ENCODE measurements at regions not wholly inside any gene's neighbourhood (a gene's known extent, or its start where the extent isn't known, plus 50 kb on each side); places are given as distances from the start of the nearest gene placed in this dataset.

DNA sequence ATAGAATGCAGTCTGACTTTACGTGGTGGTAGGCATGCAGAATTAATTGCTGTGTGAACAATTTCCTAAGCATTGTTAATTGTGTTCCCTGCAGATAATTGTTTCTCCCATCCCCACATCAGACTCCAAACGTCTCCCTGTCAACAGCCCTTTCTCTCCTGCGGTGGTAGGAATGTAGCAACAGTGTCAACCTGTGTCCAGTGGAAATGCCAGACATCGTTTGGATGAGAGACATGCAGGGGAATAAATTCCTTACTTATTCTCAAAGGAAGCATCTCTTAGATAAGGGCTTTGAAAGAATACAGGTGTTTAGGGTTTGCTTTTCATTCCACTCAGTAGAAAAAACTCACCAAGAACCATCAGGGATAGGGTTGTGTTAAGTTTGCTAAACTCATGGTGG is 245.3 kb upstream of the WWC1 start:
- Histone ChIP-seq H3K4me3 (no peak overlapping the region), H3K27me3 (no peaks in the 10 kb centered on the region), H3K36me3 (no peaks in the 10 kb centered on the region), H3K27ac (no peak overlapping the region), H3K9me3 (replicated peaks) (no peaks in the 10 kb centered on the region), H3K4me1 (no peaks in the 10 kb centered on the region)
- DNase-seq, result no peak

DNA sequence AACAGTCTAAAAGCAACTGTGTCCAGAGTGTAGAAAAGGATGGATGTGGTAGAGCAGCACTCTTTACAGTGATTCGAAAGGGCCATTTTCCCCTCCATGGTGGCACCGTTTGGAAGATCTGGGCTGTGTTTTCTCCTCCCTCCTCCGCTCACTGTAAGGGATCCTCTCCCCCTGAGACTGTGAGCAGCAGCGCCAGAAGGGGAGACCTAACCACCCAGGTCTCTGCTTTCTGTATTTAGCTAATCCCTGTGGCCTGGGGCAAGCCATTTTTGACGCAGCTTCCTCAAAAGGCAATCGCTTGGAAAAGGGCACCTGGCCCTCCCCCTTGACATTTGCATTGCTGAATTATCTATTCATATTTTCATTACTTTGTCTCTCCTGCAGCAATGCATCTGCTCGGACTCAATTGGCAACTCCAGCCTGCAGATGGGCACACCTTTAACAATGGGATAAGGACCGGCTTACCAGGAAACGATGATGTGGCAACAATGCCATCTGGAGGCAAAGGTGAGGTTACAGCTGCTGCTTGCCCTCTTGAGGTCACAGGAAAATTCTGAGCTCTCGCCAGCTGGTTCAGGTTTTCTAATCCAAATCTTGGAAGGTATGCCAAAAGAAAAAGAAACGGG is 244.3 kb upstream of the WWC1 start:
- Histone ChIP-seq H3K27ac (no peak overlapping the region), H3K4me3 (no peak overlapping the region), H3K27me3 (no peaks in the 10 kb centered on the region), H3K36me3 (no peaks in the 10 kb centered on the region), H3K9me3 (replicated peaks) (no peaks in the 10 kb centered on the region), H3K4me1 (no peaks in the 10 kb centered on the region)
- DNase-seq, result peak; percentile 46 to 67

DNA sequence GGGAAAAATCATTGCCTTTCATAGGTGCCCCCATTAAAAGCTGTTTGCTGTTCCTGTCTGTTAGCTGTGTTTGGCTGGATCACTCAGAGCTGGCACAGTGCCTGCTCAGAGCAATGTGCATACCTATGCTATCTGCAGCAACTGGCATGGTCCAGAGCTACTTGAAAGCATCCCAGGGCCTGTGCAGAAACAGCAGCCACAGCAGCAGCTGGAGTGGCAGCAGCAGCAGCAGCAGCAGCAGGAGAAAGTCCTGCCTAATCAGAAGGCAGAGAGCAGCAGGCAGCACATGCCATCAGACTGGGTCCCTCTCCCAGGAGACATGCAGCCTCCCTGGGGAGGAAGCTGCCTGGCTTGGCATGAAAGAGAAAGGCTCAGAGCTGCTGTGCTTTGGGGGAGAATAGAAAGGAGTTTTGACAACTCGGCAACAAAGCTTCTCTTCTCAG is 243.8 kb upstream of the WWC1 start:
- H3K9me3 ChIP-seq (replicated peaks), result no peaks in the 10 kb centered on the region
- H3K4me3 ChIP-seq, result no peak overlapping the region
- no peaks in the 10 kb centered on the region for H3K4me1 ChIP-seq
- H3K36me3 ChIP-seq, result no peaks in the 10 kb centered on the region
- peak; percentile 36 to 50 for DNase-seq
- H3K27me3 ChIP-seq, result no peaks in the 10 kb centered on the region
- H3K27ac ChIP-seq, result no peak overlapping the region

DNA sequence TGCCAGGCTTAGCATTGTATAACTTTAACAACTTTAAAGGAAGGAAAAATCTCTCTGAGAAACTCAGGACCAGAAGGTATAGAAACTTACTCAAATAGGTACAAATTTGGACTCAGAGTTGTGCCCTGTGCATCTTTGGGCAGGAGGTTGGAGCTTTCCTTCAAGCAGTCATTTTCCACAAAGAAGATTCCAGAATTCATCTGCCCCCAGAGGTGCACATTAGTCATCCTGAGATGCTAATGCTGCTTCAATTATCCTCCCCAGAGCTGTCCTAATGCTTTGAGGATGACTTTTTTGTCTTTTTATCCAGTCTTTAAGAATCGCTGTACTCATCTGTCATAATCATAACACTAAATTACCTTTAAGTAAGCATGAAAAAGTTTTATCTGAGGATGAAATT is 243.0 kb upstream of the WWC1 start:
- H3K4me1 ChIP-seq, result no peaks in the 10 kb centered on the region
- DNase-seq, result no peak
- H3K9me3 ChIP-seq (replicated peaks), result no peaks in the 10 kb centered on the region
- no peak overlapping the region for H3K27ac ChIP-seq
- H3K36me3 ChIP-seq, result no peaks in the 10 kb centered on the region
- no peaks in the 10 kb centered on the region for H3K27me3 ChIP-seq
- no peak overlapping the region for H3K4me3 ChIP-seq

DNA sequence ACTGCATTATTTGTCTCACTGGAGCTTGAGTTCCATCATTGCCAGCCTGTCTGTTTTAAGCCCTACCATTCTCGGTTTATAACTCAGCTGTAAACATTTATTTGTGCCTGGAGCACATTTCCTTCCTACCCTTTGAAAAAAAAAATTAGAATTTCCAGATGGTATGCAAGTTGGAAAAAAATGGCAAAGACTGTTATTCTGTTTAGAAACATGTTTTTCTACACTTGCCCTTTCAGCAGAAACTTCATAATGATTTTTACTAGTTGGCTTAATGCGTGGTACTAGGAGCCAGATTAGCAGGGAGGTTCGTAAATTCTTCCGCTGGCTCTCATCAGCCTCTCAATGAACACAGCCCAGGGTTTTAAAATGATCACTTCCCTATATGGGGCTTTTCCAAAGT is 238.8 kb upstream of the WWC1 start:
- no peak overlapping the region for H3K4me3 ChIP-seq
- H3K9me3 ChIP-seq (replicated peaks), result no peaks in the 10 kb centered on the region
- no peaks in the 10 kb centered on the region for H3K27me3 ChIP-seq
- DNase-seq, result no peak
- H3K27ac ChIP-seq, result no peak overlapping the region
- no peaks in the 10 kb centered on the region for H3K4me1 ChIP-seq
- no peaks in the 10 kb centered on the region for H3K36me3 ChIP-seq

DNA sequence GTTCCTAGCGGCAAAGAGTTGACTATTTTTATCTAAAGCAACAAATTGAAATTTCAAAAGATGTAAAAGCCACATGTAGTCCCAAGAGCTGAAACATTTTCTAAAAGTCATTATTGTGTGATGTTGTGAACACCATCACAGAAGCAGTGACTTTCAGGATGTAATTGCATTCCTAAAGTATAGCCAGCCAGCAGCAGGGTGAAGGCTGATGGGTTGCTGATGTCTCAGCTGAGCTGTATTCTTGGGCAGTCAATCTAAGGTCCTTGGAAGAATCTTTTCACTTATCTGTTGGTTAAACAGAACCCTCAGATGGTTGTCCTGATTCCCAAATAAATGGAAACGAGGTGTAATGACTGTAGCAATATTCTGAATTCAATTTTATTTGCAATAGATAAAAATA is 237.4 kb upstream of the WWC1 start:
- no peaks in the 10 kb centered on the region for H3K36me3 ChIP-seq

DNA sequence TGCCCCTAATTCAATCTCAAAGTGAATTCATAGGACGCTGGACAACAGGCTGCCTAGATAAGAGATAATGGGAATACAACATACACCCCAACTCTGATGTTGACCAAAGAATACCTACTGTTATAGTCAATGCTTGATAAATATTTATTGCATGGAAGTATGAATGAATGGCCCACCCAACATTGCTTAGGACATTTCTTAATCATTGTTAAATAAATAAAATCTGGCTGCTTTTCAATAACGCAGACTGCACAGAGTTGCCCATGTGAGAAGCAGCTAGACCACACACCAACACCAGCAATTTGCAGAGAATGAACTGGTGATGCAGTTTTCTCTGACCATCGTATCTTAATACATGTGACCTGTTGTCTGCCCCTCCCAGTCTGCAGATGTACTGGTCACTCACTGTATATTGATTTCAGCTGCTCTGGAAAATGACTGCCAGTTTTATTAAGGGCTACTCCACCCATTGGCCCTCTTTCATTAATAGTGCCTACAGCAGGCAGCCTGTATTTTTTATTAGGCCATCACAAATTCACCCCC is 236.2 kb upstream of the WWC1 start:
- Histone ChIP-seq H3K27me3 (no peaks in the 10 kb centered on the region), H3K36me3 (no peaks in the 10 kb centered on the region), H3K4me3 (no peak overlapping the region), H3K27ac (no peak overlapping the region), H3K4me1 (no peaks in the 10 kb centered on the region), H3K9me3 (replicated peaks) (no peaks in the 10 kb centered on the region)
- no peak for DNase-seq

More for the DNA sequence above, 237.4 kb upstream of the WWC1 start:
- DNase-seq, result no peak
- Histone ChIP-seq H3K9me3 (replicated peaks) (no peaks in the 10 kb centered on the region), H3K4me3 (no peak overlapping the region), H3K27ac (no peak overlapping the region), H3K27me3 (no peaks in the 10 kb centered on the region), H3K4me1 (no peaks in the 10 kb centered on the region)

DNA sequence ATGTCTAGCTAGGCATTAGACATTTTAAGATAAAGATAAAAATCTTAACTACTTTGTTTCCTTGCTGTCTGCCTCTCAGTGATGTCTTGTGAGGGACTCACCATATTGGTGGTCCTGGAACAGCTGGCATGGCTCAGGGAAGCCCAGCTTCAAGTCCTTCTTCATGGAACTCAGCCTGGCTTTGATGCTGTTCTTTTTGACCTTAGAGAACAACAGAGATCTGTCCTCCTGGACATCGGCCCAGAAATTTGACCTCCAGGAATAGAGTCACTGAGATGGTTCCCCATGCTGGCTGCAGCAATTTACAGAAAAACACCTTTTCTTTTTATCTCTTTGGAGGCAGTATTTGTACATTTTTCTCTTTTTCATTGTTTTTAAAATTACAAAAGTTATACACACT is 235.5 kb upstream of the WWC1 start:
- no peaks in the 10 kb centered on the region for H3K9me3 ChIP-seq (replicated peaks)
- H3K27me3 ChIP-seq, result no peaks in the 10 kb centered on the region
- peaks cover 4% of the 10 kb centered on the region for H3K4me1 ChIP-seq
- no peak overlapping the region for H3K4me3 ChIP-seq
- no peak overlapping the region for H3K27ac ChIP-seq
- H3K36me3 ChIP-seq, result no peaks in the 10 kb centered on the region
- peak in 1 of 2 experiments; percentile 20 for DNase-seq

DNA sequence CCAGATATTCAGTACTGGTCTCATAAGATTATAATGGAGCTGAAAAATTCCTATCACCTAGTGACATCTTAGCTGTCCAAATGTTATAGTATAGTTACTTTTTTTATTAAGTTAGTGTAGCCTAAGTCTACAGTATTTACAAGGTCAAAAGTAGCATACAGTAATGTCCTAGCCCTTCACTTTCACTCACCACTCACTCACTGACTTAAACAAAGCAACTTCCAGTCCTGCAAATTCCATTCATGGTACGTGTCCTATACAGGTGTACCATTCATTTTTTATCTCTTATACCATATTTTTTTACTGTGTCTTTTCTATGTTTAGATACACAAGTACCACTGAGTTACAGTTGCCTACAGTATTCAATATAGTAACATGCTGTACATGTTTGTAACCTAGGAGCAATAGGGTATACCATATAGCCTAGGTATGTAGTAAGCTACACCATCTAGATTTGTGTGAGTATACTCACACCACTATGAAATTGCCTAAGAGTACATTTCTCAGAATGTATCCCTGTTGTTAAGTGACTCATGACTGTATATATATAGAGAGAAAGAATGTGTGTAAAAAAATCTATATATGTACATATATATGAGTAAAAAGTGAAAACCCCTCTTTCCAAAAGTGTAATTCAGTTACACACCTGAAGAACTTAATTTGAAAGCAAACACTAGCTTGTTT is 234.8 kb upstream of the WWC1 start:
- Histone ChIP-seq H3K4me1 (peaks cover 10% of the 10 kb centered on the region), H3K9me3 (replicated peaks) (no peaks in the 10 kb centered on the region), H3K36me3 (no peaks in the 10 kb centered on the region), H3K4me3 (no peak overlapping the region), H3K27me3 (no peaks in the 10 kb centered on the region), H3K27ac (no peak overlapping the region)
- DNase-seq, result no peak

DNA sequence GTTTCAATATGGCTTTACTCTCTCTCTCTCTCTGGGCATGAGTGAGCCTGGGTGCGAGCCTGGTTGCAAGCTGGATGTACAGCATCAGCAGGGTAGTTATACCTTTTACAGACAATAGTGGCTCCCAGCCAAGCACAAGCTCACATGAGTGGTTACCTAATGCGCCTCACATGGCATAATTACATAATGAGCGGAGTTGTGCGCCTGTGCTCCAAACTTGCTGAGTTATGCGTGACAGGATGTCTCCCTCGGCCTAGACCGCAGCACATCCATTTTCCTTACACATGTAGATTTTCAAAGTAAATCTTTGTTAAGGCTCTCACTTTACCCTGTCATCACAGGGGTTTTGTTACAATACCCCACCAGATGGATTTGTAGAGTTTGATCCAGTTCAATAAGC is 233.5 kb upstream of the WWC1 start:
- H3K27ac ChIP-seq, result no peak overlapping the region
- no peaks in the 10 kb centered on the region for H3K27me3 ChIP-seq
- no peaks in the 10 kb centered on the region for H3K9me3 ChIP-seq (replicated peaks)
- H3K4me3 ChIP-seq, result no peak overlapping the region
- peaks cover 10% of the 10 kb centered on the region for H3K4me1 ChIP-seq
- no peaks in the 10 kb centered on the region for H3K36me3 ChIP-seq
- DNase-seq, result peak in 1 of 2 experiments; percentile 13

DNA sequence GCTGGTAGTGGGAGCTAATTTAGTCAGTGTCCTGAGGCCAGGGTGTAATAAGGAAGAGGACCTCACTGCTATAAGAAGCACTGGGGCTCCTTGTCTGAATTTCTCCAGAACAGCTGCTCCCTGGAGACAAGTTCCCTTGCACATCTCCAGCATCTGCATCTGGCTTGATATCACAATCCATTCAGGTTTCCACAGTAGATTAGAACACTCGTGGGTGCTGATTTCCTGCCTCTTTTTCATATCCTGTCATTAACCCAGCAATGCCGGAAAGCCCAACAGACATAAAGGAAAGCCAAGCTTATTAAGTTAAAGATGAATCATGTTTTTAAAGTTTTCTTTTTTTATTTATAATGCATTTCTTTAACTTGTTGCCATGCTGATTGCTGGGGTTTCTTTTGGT is 232.3 kb upstream of the WWC1 start:
- Histone ChIP-seq H3K27ac (no peak overlapping the region), H3K36me3 (no peaks in the 10 kb centered on the region), H3K4me3 (no peak overlapping the region)

DNA sequence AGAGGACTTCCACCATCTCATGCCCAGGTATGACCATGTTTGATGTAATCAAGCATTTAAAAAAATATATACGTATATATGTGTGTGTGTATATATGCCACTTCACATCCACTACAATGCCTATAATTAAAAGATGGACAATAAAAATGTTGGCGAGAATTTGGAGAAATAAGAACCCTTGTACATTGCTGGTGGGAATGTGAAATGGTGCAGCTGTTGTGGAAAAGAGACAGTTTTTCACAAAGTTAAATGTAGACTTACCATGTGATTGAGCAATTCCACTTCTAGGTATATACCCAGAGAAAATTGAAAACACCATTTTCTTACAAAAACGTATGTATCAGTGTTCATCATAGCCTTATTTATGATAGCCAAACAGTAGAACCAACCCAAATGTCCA is 229.2 kb upstream of the WWC1 start:
- no peaks in the 10 kb centered on the region for H3K27me3 ChIP-seq
- H3K4me3 ChIP-seq, result no peak overlapping the region
- H3K4me1 ChIP-seq, result peaks cover 10% of the 10 kb centered on the region
- H3K9me3 ChIP-seq (replicated peaks), result no peaks in the 10 kb centered on the region
- no peak for DNase-seq
- H3K36me3 ChIP-seq, result no peaks in the 10 kb centered on the region
- no peak overlapping the region for H3K27ac ChIP-seq

More for the DNA sequence above, 232.3 kb upstream of the WWC1 start:
- no peaks in the 10 kb centered on the region for H3K9me3 ChIP-seq (replicated peaks)
- H3K27me3 ChIP-seq, result no peaks in the 10 kb centered on the region
- no peak for DNase-seq
- peaks cover 10% of the 10 kb centered on the region for H3K4me1 ChIP-seq

DNA sequence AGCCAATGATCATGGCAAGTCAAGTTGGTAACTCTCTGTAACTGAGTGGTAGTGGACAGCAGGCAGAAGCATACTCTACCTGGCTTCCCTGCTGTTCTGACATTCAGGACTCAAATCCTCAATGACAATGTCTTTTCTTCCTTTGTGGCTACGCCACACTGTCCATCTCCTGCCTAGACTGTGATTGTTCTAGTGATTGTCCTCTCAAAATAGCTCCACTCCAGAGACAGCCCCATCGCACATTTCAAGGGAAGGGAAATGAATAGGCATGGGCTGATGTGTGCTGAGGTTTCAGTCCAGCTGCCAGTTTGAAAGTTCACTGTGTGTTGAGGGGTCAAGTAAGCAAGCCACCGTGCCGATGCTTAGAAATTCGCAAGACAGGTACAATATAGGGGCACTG is 227.0 kb upstream of the WWC1 start:
- H3K9me3 ChIP-seq (replicated peaks), result no peaks in the 10 kb centered on the region
- no peak overlapping the region for H3K27ac ChIP-seq
- no peaks in the 10 kb centered on the region for H3K36me3 ChIP-seq
- DNase-seq, result no peak
- no peaks in the 10 kb centered on the region for H3K27me3 ChIP-seq
- H3K4me3 ChIP-seq, result no peak overlapping the region
- H3K4me1 ChIP-seq, result peaks cover 10% of the 10 kb centered on the region

DNA sequence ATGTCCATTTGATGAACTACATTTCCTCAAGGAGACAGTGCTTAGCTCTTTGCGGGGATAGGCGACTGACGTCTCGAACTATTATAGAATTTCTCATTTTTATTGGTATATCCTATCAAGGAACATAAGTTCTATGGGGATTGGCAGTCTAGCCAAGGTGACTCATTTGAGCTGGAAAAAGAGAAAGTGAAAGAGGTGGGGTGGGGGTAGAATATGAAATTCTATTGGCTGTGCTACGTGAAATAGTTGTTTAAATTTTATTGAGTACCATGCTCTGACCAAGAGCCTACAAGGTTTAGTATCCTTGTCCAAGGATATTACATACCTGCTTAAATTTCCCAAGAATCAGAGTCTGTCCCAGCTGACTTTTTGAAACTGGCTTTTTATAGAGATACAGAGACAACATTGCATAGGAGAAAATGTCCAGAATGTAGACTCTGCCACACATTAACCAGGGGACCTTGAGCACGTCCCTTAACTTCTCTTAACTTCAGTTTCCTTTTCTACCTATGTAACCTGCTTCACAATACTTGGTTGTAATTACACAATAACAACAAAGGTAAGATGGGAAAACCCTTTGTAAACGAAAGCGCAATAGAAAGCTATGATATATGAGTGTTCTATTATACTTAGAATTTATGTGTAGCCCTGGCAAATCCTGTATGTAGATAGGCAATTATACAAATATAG is 226.4 kb upstream of the WWC1 start:
- no peaks in the 10 kb centered on the region for H3K36me3 ChIP-seq
- H3K9me3 ChIP-seq (replicated peaks), result no peaks in the 10 kb centered on the region
- H3K27ac ChIP-seq, result no peak overlapping the region
- DNase-seq, result no peak
- peaks cover 10% of the 10 kb centered on the region for H3K4me1 ChIP-seq
- no peaks in the 10 kb centered on the region for H3K27me3 ChIP-seq
- H3K4me3 ChIP-seq, result no peak overlapping the region

DNA sequence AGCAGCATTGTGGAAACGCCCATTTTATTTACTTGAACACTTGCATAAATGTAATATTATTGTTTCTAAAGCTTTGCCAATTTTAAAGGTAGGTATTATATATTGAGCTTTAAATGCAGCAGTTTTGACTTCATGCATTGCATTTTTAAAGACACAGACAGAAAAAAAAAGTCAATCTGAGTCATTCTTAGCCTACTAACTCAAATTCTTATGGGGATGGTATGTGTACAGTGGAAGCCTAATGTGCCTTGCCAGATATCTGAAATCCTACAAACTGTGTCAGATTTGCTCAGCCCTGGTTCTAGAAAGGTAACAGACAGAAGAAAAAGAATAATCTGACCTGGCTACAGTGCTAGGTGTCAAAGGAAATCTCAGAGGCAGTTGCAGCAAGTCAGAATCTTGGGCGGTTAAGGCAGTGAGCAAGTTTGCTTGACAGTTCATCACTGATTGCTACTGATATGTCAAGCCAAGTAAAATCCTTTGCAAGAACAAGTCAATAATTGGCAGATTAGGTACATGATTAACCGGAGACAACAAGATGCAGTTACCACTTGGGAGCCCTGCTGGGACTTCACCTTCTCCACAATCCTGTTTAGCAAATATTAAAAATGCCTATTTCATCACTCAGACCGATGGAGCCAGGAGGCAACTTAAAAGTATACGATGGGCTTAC is 224.8 kb upstream of the WWC1 start:
- Histone ChIP-seq H3K27me3 (no peaks in the 10 kb centered on the region), H3K9me3 (replicated peaks) (no peaks in the 10 kb centered on the region), H3K4me1 (no peaks in the 10 kb centered on the region), H3K4me3 (no peak overlapping the region), H3K36me3 (no peaks in the 10 kb centered on the region), H3K27ac (no peak overlapping the region)
- DNase-seq, result no peak
